ENCODE measurements at regions not wholly inside any gene's neighbourhood (a gene's known extent, or its start where the extent isn't known, plus 50 kb on each side); places are given as distances from the start of the nearest gene placed in this dataset.

DNA sequence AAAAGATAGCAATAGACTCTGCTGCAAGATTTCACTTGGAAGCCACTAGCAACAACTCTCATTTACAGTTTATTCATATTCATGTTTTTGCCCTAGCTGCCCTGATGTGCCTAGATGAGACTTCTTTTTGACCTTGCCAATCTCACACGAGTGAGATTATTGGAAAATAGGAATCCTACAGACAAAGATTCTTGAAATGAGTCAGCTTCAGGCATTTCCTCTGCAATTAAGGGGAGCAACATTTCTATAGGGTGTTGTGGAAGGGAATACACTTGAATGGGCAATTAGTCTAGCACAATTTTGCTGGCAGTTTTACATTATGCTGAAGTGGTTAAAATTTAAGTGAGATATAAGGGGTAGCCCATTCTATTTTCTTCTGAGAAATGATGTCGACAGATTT, 217.0 kb upstream of the FAT4 start:
- TF ChIP-seq, protein P1, sequence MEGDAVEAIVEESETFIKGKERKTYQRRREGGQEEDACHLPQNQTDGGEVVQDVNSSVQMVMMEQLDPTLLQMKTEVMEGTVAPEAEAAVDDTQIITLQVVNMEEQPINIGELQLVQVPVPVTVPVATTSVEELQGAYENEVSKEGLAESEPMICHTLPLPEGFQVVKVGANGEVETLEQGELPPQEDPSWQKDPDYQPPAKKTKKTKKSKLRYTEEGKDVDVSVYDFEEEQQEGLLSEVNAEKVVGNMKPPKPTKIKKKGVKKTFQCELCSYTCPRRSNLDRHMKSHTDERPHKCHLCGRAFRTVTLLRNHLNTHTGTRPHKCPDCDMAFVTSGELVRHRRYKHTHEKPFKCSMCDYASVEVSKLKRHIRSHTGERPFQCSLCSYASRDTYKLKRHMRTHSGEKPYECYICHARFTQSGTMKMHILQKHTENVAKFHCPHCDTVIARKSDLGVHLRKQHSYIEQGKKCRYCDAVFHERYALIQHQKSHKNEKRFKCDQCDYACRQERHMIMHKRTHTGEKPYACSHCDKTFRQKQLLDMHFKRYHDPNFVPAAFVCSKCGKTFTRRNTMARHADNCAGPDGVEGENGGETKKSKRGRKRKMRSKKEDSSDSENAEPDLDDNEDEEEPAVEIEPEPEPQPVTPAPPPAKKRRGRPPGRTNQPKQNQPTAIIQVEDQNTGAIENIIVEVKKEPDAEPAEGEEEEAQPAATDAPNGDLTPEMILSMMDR (IDR thresholded peaks at IDR 0.05), result no peak
- TF ChIP-seq POLR2AphosphoS5 (IDR thresholded peaks at IDR 0.05) (no peak), POLR2A (IDR thresholded peaks at IDR 0.05) (no peak), EP300 (IDR thresholded peaks at IDR 0.05; ENCODE audit: low read depth) (no peak)

All from transverse colon (tissue), 4 donors.